T-helper 2 cell treated with Interferon-gamma antibody and Interleukin-4, amounts not matched to agents 5 μg/mL and 100 μg/mL, for 36 hours (primary cell): ENCODE measurements at regions not wholly inside any gene's neighbourhood (a gene's known extent, or its start where the extent isn't known, plus 50 kb on each side); places are given as distances from the start of the nearest gene placed in this dataset.

Experiments used
- DNase-seq: peaks from one replicate; pipeline ENCODE4 v3.0.0; 2021; ENCODE audit warnings: low spot score
- H3K27ac Mint-ChIP-seq: one replicate; pipeline ENCODE4 v1.8.0; 2021; ENCODE audit warnings: mild to moderate bottlenecking, mixed read lengths
- H3K27me3 Mint-ChIP-seq: one replicate; pipeline ENCODE4 v1.8.0; 2021; ENCODE audit warnings: low read depth, mixed read lengths
- H3K36me3 Mint-ChIP-seq: one replicate; pipeline ENCODE4 v1.8.0; 2021; ENCODE audit warnings: low read depth, mixed read lengths
- H3K4me1 Mint-ChIP-seq: one replicate; pipeline ENCODE4 v1.8.0; 2021; ENCODE audit warnings: low read depth, mixed read lengths
- H3K4me3 Mint-ChIP-seq: one replicate; pipeline ENCODE4 v1.8.0; 2022; ENCODE audit warnings: mild to moderate bottlenecking, moderate library complexity, mixed read lengths
- H3K9me3 Mint-ChIP-seq: one replicate; pipeline ENCODE4 v1.8.0; 2021; ENCODE audit warnings: mixed read lengths

DNA sequence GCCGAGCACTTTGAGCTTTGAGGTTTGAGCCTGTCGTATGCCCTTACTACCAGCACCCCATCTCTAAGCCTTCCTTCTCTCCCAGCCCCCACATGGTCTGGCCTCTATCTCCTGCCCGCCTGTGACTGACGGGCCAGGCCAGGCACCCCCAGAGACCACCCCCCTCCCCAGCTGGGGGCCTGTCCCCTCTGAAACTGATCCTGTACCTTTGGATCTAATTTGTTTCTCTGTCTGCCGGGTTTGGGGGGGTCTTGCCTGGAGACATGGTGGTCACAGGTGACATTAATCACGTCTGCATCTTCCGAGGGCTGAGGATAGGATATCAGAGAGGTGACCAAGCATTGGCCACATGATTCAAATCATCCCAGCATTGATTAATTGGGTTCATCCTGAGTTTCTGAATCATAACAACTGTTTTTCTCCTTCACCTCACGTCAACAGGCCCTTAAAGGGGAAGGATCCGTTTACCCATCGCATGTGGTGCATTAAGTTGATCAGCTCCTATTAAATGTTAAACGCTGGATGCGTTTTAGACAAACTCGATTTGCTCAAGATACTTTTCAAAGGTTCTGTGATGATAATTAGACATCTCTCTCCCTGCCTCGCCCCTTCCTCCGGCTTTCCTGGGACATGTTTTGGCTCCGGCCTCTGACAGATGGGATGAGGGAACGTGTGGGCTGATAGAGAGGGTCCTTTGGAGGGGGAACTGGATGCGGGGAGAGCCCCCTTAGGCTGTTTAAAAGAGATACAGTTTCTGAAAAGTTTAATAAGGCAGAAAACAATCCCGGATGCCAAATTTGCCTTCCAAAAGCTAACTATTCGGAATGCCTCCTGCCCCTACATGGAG is 63.3 kb upstream of the TBX3 start:
- no peak for DNase-seq
- Mint-ChIP-seq H3K27ac (no peak overlapping the region), H3K4me3 (no peak overlapping the region), H3K4me1 (no peaks in the 10 kb centered on the region), H3K36me3 (no peaks in the 10 kb centered on the region), H3K9me3 (no peaks in the 10 kb centered on the region), H3K27me3 (no peaks in the 10 kb centered on the region)

DNA sequence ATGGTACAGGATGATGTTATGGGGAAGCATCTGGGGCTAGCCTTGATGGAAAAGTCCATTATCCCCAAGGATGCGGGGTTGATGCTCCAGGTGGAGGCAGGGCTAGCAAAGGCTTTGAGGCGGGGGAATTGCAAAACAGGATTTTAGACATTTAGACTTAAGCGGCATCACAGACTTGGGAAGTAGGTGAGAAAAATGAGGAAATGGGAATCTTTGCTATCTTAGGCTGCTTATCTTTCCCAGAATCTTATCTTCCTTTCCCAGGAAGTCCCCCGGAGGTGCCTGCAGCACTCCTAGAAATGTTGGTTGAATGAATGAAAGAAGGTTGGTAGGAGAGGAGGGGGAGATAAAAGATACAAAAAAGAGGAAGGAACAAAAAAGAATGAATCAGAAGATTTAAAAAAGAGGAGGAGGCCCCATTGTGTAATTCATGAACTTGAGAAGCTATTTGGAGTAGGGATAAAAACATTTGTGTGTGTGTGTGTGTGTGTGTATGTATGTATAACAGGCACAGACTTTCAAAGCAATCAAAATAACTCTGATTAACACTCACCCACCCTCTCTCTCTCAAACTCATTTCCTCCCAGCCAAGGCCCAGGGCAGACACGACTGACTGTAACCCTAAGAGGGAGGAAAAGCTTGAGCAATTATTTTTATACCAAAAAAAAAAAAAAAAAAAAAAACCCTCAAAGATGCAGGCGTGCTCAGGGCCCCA is 62.5 kb upstream of the TBX3 start:
- H3K36me3 Mint-ChIP-seq: no peaks in the 10 kb centered on the region
- no peaks in the 10 kb centered on the region for H3K9me3 Mint-ChIP-seq
- H3K4me1 Mint-ChIP-seq: no peaks in the 10 kb centered on the region
- H3K27me3 Mint-ChIP-seq: no peaks in the 10 kb centered on the region
- no peak for DNase-seq
- H3K4me3 Mint-ChIP-seq: no peak overlapping the region
- no peak overlapping the region for H3K27ac Mint-ChIP-seq

DNA sequence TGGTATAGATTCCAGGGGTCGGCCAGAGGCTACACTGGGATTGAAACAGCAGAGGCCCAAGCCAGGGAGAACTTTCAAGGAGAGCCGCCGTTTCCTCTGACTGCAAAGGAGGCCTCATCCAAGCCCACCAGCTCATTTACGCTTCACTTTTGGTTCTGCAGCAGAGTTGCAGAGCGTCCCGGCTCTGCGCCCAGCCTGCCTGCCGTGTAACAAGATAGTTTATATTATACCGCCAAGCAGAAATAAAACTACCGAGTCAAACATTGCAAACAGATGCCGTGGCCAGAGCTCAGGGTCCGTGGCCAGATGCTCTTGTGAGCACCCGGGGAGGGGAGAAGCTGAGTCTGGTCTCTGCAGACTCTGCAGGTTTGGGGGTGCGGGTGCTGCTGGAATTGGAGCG is 60.7 kb upstream of the TBX3 start:
- DNase-seq: no peak
- H3K4me1 Mint-ChIP-seq: no peaks in the 10 kb centered on the region
- no peak overlapping the region for H3K4me3 Mint-ChIP-seq
- no peaks in the 10 kb centered on the region for H3K27me3 Mint-ChIP-seq
- no peaks in the 10 kb centered on the region for H3K36me3 Mint-ChIP-seq
- no peaks in the 10 kb centered on the region for H3K9me3 Mint-ChIP-seq
- no peak overlapping the region for H3K27ac Mint-ChIP-seq

DNA sequence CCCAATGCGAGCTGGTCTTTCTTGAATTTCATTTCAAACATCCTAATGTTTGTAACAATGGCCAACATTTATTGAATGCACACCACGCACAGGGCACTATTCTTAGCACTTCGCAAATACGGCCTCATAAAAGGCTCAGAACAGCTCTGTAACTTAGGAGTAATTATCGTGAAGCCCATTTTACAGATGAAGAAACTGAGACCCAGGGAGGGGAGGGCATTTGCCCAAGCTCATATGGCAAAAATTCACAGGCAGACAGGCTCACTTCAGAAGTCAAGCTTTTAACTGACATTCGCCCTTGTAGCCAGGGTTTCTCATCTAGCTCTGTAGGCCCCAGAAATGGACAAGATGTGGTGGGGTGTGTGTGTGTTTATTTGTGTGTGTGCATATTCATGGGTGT is 60.3 kb upstream of the TBX3 start:
- no peak for DNase-seq
- H3K9me3 Mint-ChIP-seq: no peaks in the 10 kb centered on the region
- no peak overlapping the region for H3K27ac Mint-ChIP-seq

DNA sequence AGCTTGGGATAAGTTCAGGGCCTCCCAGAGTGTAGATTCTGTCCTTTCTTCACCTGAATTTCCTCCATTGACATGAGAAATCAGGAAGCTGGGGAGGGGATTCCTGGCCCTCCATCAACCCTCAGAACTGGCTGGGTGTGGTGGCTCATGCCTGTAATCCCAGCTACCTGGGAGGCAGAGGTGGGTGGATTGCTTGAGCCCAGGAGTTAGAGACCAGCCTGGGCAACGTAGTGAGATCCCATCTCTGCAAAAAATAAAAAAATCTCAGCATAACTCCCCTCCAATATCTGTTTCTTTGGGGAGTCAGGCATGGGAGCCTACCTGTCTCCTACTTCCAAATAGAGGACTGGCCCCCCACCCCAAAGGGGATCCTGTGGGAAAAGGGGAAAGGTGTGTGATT is 59.8 kb upstream of the TBX3 start:
- Mint-ChIP-seq H3K4me3 (no peak overlapping the region), H3K36me3 (no peaks in the 10 kb centered on the region), H3K27ac (no peak overlapping the region), H3K9me3 (no peaks in the 10 kb centered on the region), H3K4me1 (no peaks in the 10 kb centered on the region), H3K27me3 (no peaks in the 10 kb centered on the region)
- DNase-seq: no peak

More for the DNA sequence above, 60.3 kb upstream of the TBX3 start:
- Mint-ChIP-seq H3K4me3 (no peak overlapping the region), H3K36me3 (no peaks in the 10 kb centered on the region), H3K27me3 (no peaks in the 10 kb centered on the region), H3K4me1 (no peaks in the 10 kb centered on the region)

DNA sequence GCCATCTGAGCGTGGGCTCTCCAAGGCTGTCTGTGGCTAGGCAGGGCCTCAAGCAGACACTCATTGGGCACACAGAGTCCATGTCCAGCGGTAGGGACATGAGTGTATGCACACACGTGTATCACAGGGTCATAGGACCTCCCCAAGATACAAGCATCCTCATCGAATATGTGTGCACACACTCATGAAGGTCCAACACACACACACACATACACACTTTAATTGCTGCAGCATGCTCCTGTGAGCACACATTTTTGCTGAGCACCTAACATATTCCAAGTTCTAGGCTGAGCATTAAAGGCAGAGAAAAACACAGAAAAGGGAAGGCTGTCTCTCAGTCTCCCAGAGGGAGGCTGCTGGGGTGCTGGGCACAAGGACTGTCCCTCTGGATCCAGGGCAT is 59.3 kb upstream of the TBX3 start:
- Mint-ChIP-seq H3K4me1 (no peaks in the 10 kb centered on the region), H3K27me3 (no peaks in the 10 kb centered on the region), H3K9me3 (no peaks in the 10 kb centered on the region), H3K4me3 (no peak overlapping the region), H3K36me3 (no peaks in the 10 kb centered on the region), H3K27ac (no peak overlapping the region)
- DNase-seq: no peak

DNA sequence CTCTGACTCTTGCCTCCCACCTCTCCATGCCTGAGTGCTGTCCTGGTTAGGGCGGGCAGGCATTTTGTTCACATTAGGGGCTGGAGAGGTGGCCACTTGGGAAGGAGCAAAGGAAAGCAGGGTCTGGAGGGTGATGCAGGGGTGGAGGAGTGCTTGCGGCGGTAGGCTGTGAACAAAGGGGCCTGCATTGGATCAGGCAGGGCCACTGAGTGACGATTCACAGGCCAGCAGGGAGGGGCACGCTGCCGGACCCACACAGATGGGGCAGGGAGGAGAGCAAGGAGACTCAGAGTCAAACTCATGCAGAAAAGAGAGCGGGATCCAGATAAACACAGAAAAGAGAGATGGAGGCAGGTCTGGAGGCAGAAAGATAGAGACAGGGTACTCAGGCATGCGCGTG is 58.4 kb upstream of the TBX3 start:
- no peak for DNase-seq
- Mint-ChIP-seq H3K27me3 (no peaks in the 10 kb centered on the region), H3K27ac (no peak overlapping the region), H3K4me1 (no peaks in the 10 kb centered on the region), H3K4me3 (no peak overlapping the region), H3K36me3 (no peaks in the 10 kb centered on the region), H3K9me3 (no peaks in the 10 kb centered on the region)

DNA sequence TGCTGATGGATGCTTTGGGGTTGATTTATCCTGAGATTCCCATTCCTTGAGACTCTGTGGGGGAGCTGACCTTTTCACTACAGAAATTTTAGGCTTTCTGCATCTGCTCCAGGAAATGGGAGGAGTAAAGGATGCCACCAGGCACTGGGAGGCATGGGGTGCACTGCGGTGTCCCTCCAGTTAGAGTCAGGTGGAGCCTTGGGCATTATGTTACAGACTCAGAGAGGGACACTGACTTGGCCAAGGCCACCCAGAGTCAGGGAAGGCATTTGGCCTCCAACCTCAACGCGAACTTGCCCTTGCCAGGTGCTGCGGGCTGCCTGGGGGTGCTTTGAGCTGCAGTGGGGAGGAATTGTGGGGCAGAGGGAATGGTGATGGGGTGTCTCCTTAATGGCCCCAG is 58.0 kb upstream of the TBX3 start:
- no peak overlapping the region for H3K4me3 Mint-ChIP-seq
- no peak for DNase-seq
- no peaks in the 10 kb centered on the region for H3K36me3 Mint-ChIP-seq
- peaks cover under 1% of the 10 kb centered on the region for H3K27me3 Mint-ChIP-seq
- H3K27ac Mint-ChIP-seq: no peak overlapping the region
- H3K4me1 Mint-ChIP-seq: no peaks in the 10 kb centered on the region
- H3K9me3 Mint-ChIP-seq: no peaks in the 10 kb centered on the region

DNA sequence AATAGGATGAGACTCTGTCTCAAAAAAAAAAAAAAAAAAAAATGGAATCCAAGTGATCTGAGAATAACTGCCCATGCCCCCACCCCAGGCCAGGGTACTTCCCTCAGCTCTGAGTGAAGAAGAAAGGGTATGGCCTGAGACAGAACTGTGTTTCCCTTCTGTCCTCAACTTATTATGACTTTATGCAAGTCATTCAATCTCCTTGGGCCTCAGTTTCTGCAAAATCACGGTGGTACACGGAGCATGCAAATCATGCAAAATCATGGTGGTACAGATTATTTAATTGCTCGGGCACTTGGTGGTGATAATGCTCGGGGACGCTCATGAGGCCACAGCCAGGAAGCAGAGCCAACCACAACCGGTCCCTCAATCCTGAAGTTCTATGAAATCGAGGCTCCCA is 56.5 kb upstream of the TBX3 start:
- H3K27me3 Mint-ChIP-seq: peaks cover 12% of the 10 kb centered on the region
- DNase-seq: no peak
- H3K36me3 Mint-ChIP-seq: no peaks in the 10 kb centered on the region
- no peak overlapping the region for H3K4me3 Mint-ChIP-seq
- no peak overlapping the region for H3K27ac Mint-ChIP-seq
- no peaks in the 10 kb centered on the region for H3K9me3 Mint-ChIP-seq
- no peaks in the 10 kb centered on the region for H3K4me1 Mint-ChIP-seq

DNA sequence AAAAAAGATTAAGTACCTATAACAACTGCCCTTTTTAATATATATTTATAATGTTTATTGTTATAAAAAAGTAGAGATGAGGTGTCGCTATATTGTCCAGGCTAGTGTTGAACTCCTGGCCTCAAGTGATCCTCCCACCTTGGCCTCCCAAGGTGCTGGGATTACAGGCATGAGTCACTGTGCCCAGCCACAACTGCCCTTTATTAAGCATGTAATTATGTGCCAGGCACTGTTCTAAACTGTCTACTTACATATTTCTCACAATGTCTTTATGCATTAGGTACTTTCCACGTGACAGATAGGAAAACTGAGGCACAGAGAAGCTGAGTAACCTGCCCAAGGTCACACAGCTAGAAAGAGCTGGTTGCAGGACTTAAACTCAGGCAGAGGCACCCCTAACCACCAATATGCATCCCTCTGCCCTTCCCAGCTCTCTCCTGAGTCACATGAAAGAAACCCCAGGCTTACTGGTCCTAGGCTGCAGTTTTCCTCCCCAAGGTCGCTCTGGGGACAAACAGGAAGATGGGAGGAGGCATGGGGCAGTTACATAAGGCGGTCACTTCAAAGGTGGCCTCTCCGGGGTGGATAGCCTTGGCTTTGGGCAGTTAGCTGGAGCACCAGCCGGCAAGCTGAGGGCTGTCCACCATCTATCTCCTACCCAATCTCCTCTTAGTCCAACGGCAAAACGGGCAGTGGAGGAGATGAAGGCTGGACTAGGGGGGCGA is 54.6 kb upstream of the TBX3 start:
- Mint-ChIP-seq H3K27ac (no peak overlapping the region), H3K4me3 (no peak overlapping the region), H3K9me3 (no peaks in the 10 kb centered on the region), H3K27me3 (peaks cover 24% of the 10 kb centered on the region), H3K36me3 (no peaks in the 10 kb centered on the region), H3K4me1 (no peaks in the 10 kb centered on the region)
- no peak for DNase-seq

DNA sequence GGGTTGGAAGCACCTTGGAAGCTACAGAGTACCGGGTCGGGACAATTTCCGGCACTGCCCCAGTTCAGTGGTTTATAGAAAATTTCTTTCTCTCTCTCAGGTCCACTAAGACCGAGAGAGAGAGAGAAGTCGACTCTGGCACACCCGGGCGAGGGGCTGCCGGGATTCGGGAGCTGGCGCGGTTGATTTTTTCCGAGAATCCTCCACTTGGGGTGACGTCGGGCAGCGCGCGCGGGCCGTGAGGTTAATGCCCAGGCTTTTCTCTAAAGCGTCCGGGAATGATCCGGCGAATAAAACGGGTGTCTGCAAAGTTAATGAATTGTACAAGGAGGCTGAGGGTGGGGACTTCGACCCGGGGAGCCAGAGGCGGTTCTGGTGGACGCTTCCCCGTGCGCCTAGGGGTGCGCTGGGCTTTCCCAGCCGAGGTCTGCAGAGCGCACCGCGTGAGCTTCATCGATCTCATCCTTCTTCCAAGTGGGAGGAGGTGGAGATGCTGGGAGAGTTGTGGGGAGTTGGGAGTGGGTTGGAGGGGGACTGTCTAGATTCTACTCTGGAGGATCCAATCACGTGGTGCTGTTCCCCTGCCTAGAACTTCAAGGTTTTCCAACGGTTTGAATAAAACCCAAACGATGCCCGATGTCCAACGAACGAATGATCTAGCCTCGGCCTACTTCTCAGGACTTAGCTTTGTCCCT is 51.9 kb upstream of the TBX3 start:
- Mint-ChIP-seq H3K4me3 (no peak overlapping the region), H3K36me3 (no peaks in the 10 kb centered on the region), H3K27me3 (peaks cover 26% of the 10 kb centered on the region), H3K4me1 (no peaks in the 10 kb centered on the region), H3K27ac (no peak overlapping the region), H3K9me3 (no peaks in the 10 kb centered on the region)
- DNase-seq: no peak

DNA sequence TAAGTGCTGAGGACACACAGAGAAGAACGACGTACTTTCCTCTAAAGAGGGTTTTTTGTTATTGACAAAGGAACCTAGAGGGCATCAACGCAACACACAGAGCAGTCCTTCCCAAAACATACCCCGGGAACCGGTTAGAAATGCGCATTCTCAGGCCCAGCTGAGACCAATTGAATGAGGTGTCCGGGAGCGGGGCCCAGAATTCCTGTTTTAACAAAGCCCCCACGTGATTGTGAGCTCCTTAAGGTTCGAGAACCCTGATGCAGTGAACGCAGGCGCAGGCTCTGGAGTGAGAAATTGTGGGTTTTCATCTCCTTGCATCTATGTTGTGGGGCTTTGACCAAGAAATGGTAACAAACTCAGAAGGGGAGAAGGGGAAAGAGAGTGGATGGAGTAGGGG is 51.0 kb upstream of the TBX3 start:
- Mint-ChIP-seq H3K4me1 (no peaks in the 10 kb centered on the region), H3K4me3 (no peak overlapping the region), H3K27ac (no peak overlapping the region), H3K9me3 (no peaks in the 10 kb centered on the region), H3K27me3 (peaks cover 26% of the 10 kb centered on the region), H3K36me3 (no peaks in the 10 kb centered on the region)
- no peak for DNase-seq

DNA sequence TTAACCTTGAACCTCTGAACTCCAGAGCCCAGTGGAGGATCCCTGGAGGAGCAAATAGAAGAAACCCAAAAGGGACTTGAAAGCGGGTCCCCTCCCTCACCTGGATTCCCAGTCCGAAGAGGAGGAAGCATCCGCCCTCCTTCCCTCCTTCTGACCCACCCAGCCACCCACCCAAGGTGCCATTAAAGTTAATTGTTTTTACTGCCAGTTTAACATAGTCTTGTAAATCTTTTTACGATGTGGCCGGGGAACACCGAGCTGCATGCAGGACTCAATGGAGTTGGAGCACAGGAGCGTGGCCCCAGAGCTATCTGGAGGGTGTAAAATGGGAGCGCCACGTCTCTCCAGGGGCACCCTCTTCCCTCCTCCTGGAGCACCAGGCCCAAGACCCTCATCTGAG is 49.9 kb upstream of the TBX3 start:
- no peak overlapping the region for H3K27ac Mint-ChIP-seq
- H3K9me3 Mint-ChIP-seq: no peaks in the 10 kb centered on the region
- no peaks in the 10 kb centered on the region for H3K36me3 Mint-ChIP-seq
- peaks cover 26% of the 10 kb centered on the region for H3K27me3 Mint-ChIP-seq
- no peaks in the 10 kb centered on the region for H3K4me1 Mint-ChIP-seq
- no peak overlapping the region for H3K4me3 Mint-ChIP-seq
- DNase-seq: no peak
